ENCODE measurements at regions not wholly inside any gene's neighbourhood (a gene's known extent, or its start where the extent isn't known, plus 50 kb on each side); places are given as distances from the start of the nearest gene placed in this dataset.
A peak's percentile ranks its signal among the peaks of the same experiment; 100 is the strongest.

GRCh38 chr5:32501071-32502002 is 56.8 kb upstream of the ZFR start:
- peak overlapping the region in 2 of 4 experiments; percentile 20 to 43; a peak in 3 of 8 replicates for H3K4me3 ChIP-seq (ENCODE audit: extremely low read depth in 1 of 4, insufficient read depth in 2 of 4, low read depth in 3 of 4, low read length in 4 of 4)
- H3K4me2 ChIP-seq (ENCODE audit: insufficient read depth in 1 of 2, low read depth in 2 of 2, low read length in 2 of 2) = peak overlapping the region; percentile 46 to 47
- TF ChIP-seq ASH2L (IDR thresholded peaks at IDR 0.05; ENCODE audit: low read length) (no peak), HDAC2 (IDR thresholded peaks at IDR 0.05; ENCODE audit: borderline replicate concordance in 1 of 2, low read depth in 2 of 2, low read length in 2 of 2) (no peak), SRF (IDR thresholded peaks at IDR 0.05; ENCODE audit: low read depth, low read length) (no peak), RBBP5 (IDR thresholded peaks at IDR 0.05; ENCODE audit: borderline replicate concordance, low read depth, low read length) (no peak), ATF2 (IDR thresholded peaks at IDR 0.05; ENCODE audit: low read length) (no peak), BACH1 (IDR thresholded peaks at IDR 0.05; ENCODE audit: low read length) (no peak)
- TF ChIP-seq, protein P1, sequence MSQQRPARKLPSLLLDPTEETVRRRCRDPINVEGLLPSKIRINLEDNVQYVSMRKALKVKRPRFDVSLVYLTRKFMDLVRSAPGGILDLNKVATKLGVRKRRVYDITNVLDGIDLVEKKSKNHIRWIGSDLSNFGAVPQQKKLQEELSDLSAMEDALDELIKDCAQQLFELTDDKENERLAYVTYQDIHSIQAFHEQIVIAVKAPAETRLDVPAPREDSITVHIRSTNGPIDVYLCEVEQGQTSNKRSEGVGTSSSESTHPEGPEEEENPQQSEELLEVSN (IDR thresholded peaks at IDR 0.05) = 0 out of 2 replicates have a peak, but pooled peaks have one; percentile 4
- TF ChIP-seq, protein P2, sequence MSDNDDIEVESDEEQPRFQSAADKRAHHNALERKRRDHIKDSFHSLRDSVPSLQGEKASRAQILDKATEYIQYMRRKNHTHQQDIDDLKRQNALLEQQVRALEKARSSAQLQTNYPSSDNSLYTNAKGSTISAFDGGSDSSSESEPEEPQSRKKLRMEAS (IDR thresholded peaks at IDR 0.05) = no peak

More at GRCh38 chr5:32501071-32502002, 56.8 kb upstream of the ZFR start:
- Histone ChIP-seq H3K9me3 (ENCODE audit: insufficient read depth in 2 of 2, low read depth in 1 of 2, low read length in 1 of 2) (no peaks in the 10 kb centered on the region), H4K20me1 (replicated peaks in 1 of 2; ENCODE audit: control insufficient read depth in 1 of 2, insufficient read depth in 2 of 2, low read length in 2 of 2) (no peaks in the 10 kb centered on the region), H2AK5ac (ENCODE audit: low read depth, low read length) (no peak overlapping the region), H3K14ac (ENCODE audit: insufficient read length) (no peak overlapping the region), H3K36me3 (ENCODE audit: control insufficient read depth in 2 of 4, insufficient read depth in 4 of 4, low read length in 3 of 4) (no peaks in the 10 kb centered on the region), H3K9ac (replicated peaks in 1 of 4; ENCODE audit: extremely low read depth in 1 of 4, low read depth in 3 of 4, low read length in 3 of 4) (peak overlapping the region in 1 of 4 experiments; percentile 15; a peak in 1 of 7 replicates), H3K27me3 (replicated peaks in 1 of 4; ENCODE audit: control insufficient read depth in 3 of 4, extremely low read depth in 1 of 4, insufficient read depth in 3 of 4, low read length in 3 of 4) (peaks cover 0 to 27% (median 15%) of the 10 kb centered on the region in 4 experiments; a peak in 4 of 7 replicates), H3K23ac (ENCODE audit: insufficient read length) (no peak overlapping the region), H3K4me1 (replicated peaks in 1 of 4; ENCODE audit: control insufficient read depth in 3 of 4, insufficient read depth in 4 of 4, low read length in 3 of 4) (peaks cover 13 to 27% (median 16%) of the 10 kb centered on the region in 4 experiments), H3K18ac (ENCODE audit: extremely low read depth, low read length) (no peak overlapping the region), H3K56ac (replicated peaks; ENCODE audit: insufficient read length, low read depth, low read length) (no peak overlapping the region), H4K91ac (replicated peaks; ENCODE audit: insufficient read length, low read length) (no peak overlapping the region), H2BK15ac (ENCODE audit: low read length) (no peak overlapping the region), H2BK120ac (replicated peaks; ENCODE audit: low read depth, low read length) (no peak overlapping the region), H4K5ac (ENCODE audit: insufficient read length, low read depth, low read length) (no peak overlapping the region), H3K79me2 (ENCODE audit: control insufficient read depth in 1 of 2, insufficient read depth in 2 of 2, low read length in 2 of 2) (no peaks in the 10 kb centered on the region), H2AFZ (ENCODE audit: low read length) (no peak overlapping the region), H3K79me1 (ENCODE audit: low read depth, low read length) (no peaks in the 10 kb centered on the region), H3K4ac (replicated peaks; ENCODE audit: insufficient read length, low read depth, low read length) (no peak overlapping the region), H3K23me2 (ENCODE audit: low read depth, low read length) (no peaks in the 10 kb centered on the region), H3K27ac (ENCODE audit: low read depth, low read length) (no peak overlapping the region), H2BK5ac (ENCODE audit: low read depth, low read length) (no peak overlapping the region), H2BK12ac (ENCODE audit: low read depth, low read length) (no peak overlapping the region), H2BK20ac (ENCODE audit: low read length) (no peak overlapping the region), H4K8ac (ENCODE audit: extremely low read depth, insufficient read depth, low read length) (no peak overlapping the region)
- 31% methylated on average over 15 of the region's 16 CpGs; no CpG with 5 or more reads in 1 of the 2 experiments for WGBS, 2 experiments (ENCODE audit: extremely low coverage in 1 of 2, insufficient coverage in 1 of 2, insufficient read length in 1 of 2, insufficient replicate concordance in 2 of 2, low coverage in 1 of 2, low lambda C conversion rate in 2 of 2, missing lambda C conversion rate in 1 of 2)
- no peak for FAIRE-seq
- DNase-seq (ENCODE audit: low read depth in 1 of 2, low spot score in 2 of 2) = no peak
- ChIA-PET POLR2A (ENCODE audit: partially characterized antibody) (interaction anchor here (1.0 to 2.4 kb wide), 4 partner anchors 10 to 84 kb away, joined by 3 to 14 read pairs (median 5); partner anchors contain the start of gene SUB1), CTCF (ENCODE audit: partially characterized antibody) (interaction anchor here (0.6 to 9.5 kb wide), 3 partner anchors 12 to 855 kb away, joined by 3 to 93 read pairs (median 4); no protein-coding TSS in a partner anchor)
